ENCODE measurements at regions not wholly inside any gene's neighbourhood (a gene's known extent, or its start where the extent isn't known, plus 50 kb on each side); places are given as distances from the start of the nearest gene placed in this dataset.
"Not testable (repeated sequence)": the region's sequence is repeated elsewhere in the genome, so short reads cannot be mapped to it uniquely, and the experiment has no call there.

DNA sequence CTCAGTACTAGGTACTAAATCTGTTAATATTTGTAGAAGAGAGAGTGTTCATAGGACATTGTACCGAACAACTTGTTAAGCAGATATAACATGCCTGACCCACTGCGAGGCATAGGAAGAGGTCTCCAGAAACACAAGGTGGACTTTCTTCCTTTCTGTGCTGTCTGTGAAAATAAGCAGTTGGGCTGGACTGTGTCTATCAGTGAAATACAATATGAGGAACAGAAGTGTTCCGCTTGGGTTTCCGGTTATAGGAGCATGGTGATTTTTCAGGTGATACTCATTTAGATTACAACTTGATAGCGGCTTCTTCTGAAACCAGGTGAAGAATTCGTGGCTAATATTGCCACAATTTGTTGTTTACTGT lies 60.9 kb upstream of the TLR4 start:
- H3K27ac Mint-ChIP-seq = no peak overlapping the region
- peaks cover 66% of the 10 kb centered on the region for H3K27me3 Mint-ChIP-seq
- DNase-seq (no peak), ATAC-seq (ENCODE audit: poor library complexity) (no peak)
- no peak overlapping the region for H3K27ac ChIP-seq (ENCODE audit: low read depth in 1 of 2, low read length in 2 of 2)
- H3K27me3 ChIP-seq (ENCODE audit: control insufficient read depth in 1 of 2, insufficient read depth in 2 of 2, low read length in 2 of 2) = peaks cover 0 to 8% of the 10 kb centered on the region in 2 experiments
- intact Hi-C loops (cut with DNase I, micrococcal nuclease) = no loop called here
- no peak overlapping the region for H3K4me3 Mint-ChIP-seq
- ChIA-PET POLR2A (no interaction called here), CTCF (no interaction called here)
- no peaks in the 10 kb centered on the region for H3K9me3 Mint-ChIP-seq
- no peak overlapping the region for H3K4me3 ChIP-seq (ENCODE audit: low read length)
- H3K4me1 ChIP-seq (ENCODE audit: insufficient read depth, low read length) = peaks cover 7% of the 10 kb centered on the region
- no peaks in the 10 kb centered on the region for H3K36me3 Mint-ChIP-seq (ENCODE audit: low read depth)
- H3K9me3 ChIP-seq (ENCODE audit: control insufficient read depth in 1 of 2, insufficient read depth in 1 of 2, low read length in 2 of 2) = peaks cover 0 to 4% of the 10 kb centered on the region in 2 experiments
- H3K36me3 ChIP-seq (ENCODE audit: insufficient read depth, low read length) = no peaks in the 10 kb centered on the region
- TF ChIP-seq, protein P1, sequence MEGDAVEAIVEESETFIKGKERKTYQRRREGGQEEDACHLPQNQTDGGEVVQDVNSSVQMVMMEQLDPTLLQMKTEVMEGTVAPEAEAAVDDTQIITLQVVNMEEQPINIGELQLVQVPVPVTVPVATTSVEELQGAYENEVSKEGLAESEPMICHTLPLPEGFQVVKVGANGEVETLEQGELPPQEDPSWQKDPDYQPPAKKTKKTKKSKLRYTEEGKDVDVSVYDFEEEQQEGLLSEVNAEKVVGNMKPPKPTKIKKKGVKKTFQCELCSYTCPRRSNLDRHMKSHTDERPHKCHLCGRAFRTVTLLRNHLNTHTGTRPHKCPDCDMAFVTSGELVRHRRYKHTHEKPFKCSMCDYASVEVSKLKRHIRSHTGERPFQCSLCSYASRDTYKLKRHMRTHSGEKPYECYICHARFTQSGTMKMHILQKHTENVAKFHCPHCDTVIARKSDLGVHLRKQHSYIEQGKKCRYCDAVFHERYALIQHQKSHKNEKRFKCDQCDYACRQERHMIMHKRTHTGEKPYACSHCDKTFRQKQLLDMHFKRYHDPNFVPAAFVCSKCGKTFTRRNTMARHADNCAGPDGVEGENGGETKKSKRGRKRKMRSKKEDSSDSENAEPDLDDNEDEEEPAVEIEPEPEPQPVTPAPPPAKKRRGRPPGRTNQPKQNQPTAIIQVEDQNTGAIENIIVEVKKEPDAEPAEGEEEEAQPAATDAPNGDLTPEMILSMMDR (IDR thresholded peaks at IDR 0.05) = no peak
- H3K4me1 Mint-ChIP-seq (ENCODE audit: low read depth) = no peaks in the 10 kb centered on the region

DNA sequence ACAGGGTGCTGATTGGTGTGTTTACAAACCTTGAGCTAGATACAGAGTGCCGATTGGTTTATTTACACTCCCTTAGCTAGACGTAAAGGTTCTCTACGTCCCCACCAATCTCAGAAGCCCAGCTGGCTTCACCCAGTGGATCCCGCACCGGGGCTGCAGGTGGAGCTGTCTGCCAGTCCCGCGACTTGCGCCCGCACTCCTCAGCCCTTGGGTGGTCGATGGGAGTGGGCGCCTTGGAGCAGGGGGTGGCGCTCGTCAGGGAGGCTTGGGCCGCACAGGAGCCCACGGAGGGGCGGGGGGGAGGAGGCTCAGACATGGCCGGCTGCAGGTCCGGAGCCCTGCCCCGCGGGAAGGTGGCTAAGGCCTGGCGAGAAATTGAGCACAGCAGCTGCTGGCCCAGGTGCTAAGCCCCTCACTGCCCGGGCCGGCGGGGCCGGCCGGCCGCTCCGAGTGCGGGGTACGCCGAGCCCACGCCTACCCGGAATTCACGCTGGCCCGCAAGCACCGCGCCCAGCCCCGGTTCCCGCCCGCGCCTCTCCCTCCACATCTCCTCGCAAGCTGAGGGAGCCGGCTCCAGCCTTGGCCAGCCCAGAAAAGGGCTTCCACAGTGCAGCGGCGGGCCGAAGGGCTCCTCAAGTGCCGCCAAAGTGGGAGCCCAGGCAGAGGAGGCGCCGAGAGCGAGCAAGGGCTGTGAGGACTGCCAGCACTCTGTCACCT lies 61.5 kb upstream of the TLR4 start:
- H3K9me3 Mint-ChIP-seq; H3K4me3 Mint-ChIP-seq; H3K27ac ChIP-seq (ENCODE audit: low read depth in 1 of 2, low read length in 2 of 2); H3K27me3 ChIP-seq (ENCODE audit: control insufficient read depth in 1 of 2, insufficient read depth in 2 of 2, low read length in 2 of 2); H3K4me1 Mint-ChIP-seq (ENCODE audit: low read depth); intact Hi-C loops (cut with DNase I, micrococcal nuclease); DNase-seq; H3K36me3 ChIP-seq (ENCODE audit: insufficient read depth, low read length); H3K4me1 ChIP-seq (ENCODE audit: insufficient read depth, low read length); ATAC-seq (ENCODE audit: poor library complexity); CTCF ChIA-PET; H3K9me3 ChIP-seq (ENCODE audit: control insufficient read depth in 1 of 2, insufficient read depth in 1 of 2, low read length in 2 of 2); POLR2A ChIA-PET; H3K4me3 ChIP-seq (ENCODE audit: low read length); H3K36me3 Mint-ChIP-seq (ENCODE audit: low read depth); H3K27ac Mint-ChIP-seq: not testable (repeated sequence)
- peaks cover 66% of the 10 kb centered on the region for H3K27me3 Mint-ChIP-seq

DNA sequence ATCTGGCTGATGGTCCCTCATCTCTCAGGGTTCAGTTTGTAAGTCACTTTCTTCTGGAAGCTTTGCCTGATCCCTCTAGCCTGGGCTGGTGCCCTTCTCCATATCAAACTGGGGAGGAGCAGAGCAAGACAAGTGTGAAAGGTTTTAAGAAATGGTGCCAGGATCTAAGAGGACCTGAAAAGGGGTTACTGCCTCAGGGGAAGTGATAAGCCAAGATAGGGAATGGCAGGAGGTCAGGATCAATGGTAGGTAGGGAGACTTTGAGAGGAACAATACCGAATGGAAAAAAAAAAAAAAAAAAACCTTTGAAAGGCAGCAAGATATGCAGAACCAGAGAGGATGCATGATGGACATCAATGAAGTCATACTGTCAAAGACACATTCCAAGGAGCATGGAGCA lies 67.5 kb upstream of the TLR4 start:
- Histone ChIP-seq H3K9me3 (ENCODE audit: control insufficient read depth in 1 of 2, insufficient read depth in 1 of 2, low read length in 2 of 2) (no peaks in the 10 kb centered on the region), H3K36me3 (ENCODE audit: insufficient read depth, low read length) (no peaks in the 10 kb centered on the region), H3K4me1 (ENCODE audit: insufficient read depth, low read length) (no peaks in the 10 kb centered on the region), H3K27me3 (ENCODE audit: control insufficient read depth in 1 of 2, insufficient read depth in 2 of 2, low read length in 2 of 2) (no peaks in the 10 kb centered on the region), H3K27ac (ENCODE audit: low read depth in 1 of 2, low read length in 2 of 2) (no peak overlapping the region), H3K4me3 (ENCODE audit: low read length) (no peak overlapping the region)
- DNase-seq (no peak), ATAC-seq (ENCODE audit: poor library complexity) (no peak)
- Mint-ChIP-seq H3K27me3 (peaks cover 23% of the 10 kb centered on the region), H3K4me1 (ENCODE audit: low read depth) (no peaks in the 10 kb centered on the region), H3K9me3 (peaks cover 3% of the 10 kb centered on the region), H3K27ac (no peak overlapping the region), H3K36me3 (ENCODE audit: low read depth) (no peaks in the 10 kb centered on the region), H3K4me3 (no peak overlapping the region)
- intact Hi-C loops (cut with DNase I, micrococcal nuclease) = no loop called here
- POLR2A ChIA-PET = no interaction called here
- TF ChIP-seq, protein P1 (IDR thresholded peaks at IDR 0.05) = no peak
- CTCF ChIA-PET = no interaction called here

DNA sequence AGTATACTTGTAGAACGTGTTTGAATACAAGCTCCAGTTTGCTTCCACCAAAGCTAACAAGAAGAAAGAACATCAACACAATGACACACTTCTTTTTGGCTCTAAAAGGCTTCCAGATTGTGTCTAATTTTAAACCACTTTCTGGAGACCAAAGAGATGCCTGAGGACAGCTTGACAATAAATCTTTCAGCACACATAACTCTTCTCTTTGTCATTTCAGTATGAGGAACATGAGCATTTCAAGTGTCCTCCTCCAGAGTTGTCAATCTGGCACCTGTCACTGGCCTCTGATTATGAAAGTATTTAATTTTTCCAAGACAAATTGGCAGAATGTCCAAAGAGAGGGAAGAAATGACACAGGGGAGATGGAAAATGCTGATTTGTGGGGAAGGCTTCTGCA lies 79.0 kb upstream of the TLR4 start:
- Mint-ChIP-seq H3K9me3 (peaks cover 17% of the 10 kb centered on the region), H3K27me3 (no peaks in the 10 kb centered on the region), H3K4me1 (ENCODE audit: low read depth) (no peaks in the 10 kb centered on the region), H3K27ac (no peak overlapping the region), H3K4me3 (no peak overlapping the region), H3K36me3 (ENCODE audit: low read depth) (no peaks in the 10 kb centered on the region)
- H3K4me3 ChIP-seq (ENCODE audit: low read length) = no peak overlapping the region
- H3K9me3 ChIP-seq (ENCODE audit: control insufficient read depth in 1 of 2, insufficient read depth in 1 of 2, low read length in 2 of 2) = peaks cover 7 to 10% of the 10 kb centered on the region in 2 experiments
- no peak for DNase-seq
- CTCF ChIA-PET = no interaction called here
- H3K27me3 ChIP-seq (ENCODE audit: control insufficient read depth in 1 of 2, insufficient read depth in 2 of 2, low read length in 2 of 2) = no peaks in the 10 kb centered on the region
- H3K27ac ChIP-seq (ENCODE audit: low read depth in 1 of 2, low read length in 2 of 2) = no peak overlapping the region
- no peaks in the 10 kb centered on the region for H3K4me1 ChIP-seq (ENCODE audit: insufficient read depth, low read length)
- no peak for ATAC-seq (ENCODE audit: poor library complexity)
- POLR2A ChIA-PET = no interaction called here
- TF ChIP-seq, protein P1 (IDR thresholded peaks at IDR 0.05) = no peak
- H3K36me3 ChIP-seq (ENCODE audit: insufficient read depth, low read length) = no peaks in the 10 kb centered on the region
- intact Hi-C loops (cut with DNase I, micrococcal nuclease) = no loop called here
